GM19467 (cell line): ENCODE measurements at regions not wholly inside any gene's neighbourhood (a gene's known extent, or its start where the extent isn't known, plus 50 kb on each side); places are given as distances from the start of the nearest gene placed in this dataset.

Experiments used
- ATAC-seq: cut with Tn5 transposase; IDR thresholded peaks from one replicate; pipeline ENCODE4 v1.9.1; 2021; ENCODE audit warnings: mild to moderate bottlenecking, moderate library complexity; ENCODE audit not compliant: unreplicated experiment

GRCh38 chr13:63041640-63042414 lies 1626.2 kb upstream of the PCDH20 start:
- ATAC-seq, result no peak

GRCh38 chr13:63026285-63026797 lies 1610.7 kb upstream of the PCDH20 start:
- no peak for ATAC-seq

- ATAC-seq, result no peak
These were observed 1610.1 kb upstream of the PCDH20 start for GRCh38 chr13:63025741-63026140.

GRCh38 chr13:63024458-63024857 lies 1608.8 kb upstream of the PCDH20 start:
- ATAC-seq, result no peak

- no peak for ATAC-seq
These were observed 1596.3 kb upstream of the PCDH20 start for GRCh38 chr13:63011996-63012395.

- ATAC-seq, result no peak
These were observed 1594.5 kb upstream of the PCDH20 start for GRCh38 chr13:63010072-63010658.

- no peak for ATAC-seq
These were observed 1590.0 kb upstream of the PCDH20 start for GRCh38 chr13:63005625-63006024.

- ATAC-seq, result no peak
These were observed 1582.0 kb upstream of the PCDH20 start for GRCh38 chr13:62997696-62998095.

GRCh38 chr13:62997038-62997599 lies 1581.5 kb upstream of the PCDH20 start:
- ATAC-seq, result no peak

GRCh38 chr13:62973804-62974203 lies 1558.2 kb upstream of the PCDH20 start:
- no peak for ATAC-seq

- no peak for ATAC-seq
These were observed 1548.9 kb upstream of the PCDH20 start for GRCh38 chr13:62964522-62964921.

GRCh38 chr13:62960723-62961122 lies 1545.1 kb upstream of the PCDH20 start:
- ATAC-seq, result no peak

GRCh38 chr13:62933809-62934208 lies 1518.2 kb upstream of the PCDH20 start:
- ATAC-seq, result no peak

GRCh38 chr13:62932256-62932883 lies 1516.7 kb upstream of the PCDH20 start:
- no peak for ATAC-seq

GRCh38 chr13:62931853-62932252 lies 1516.2 kb upstream of the PCDH20 start:
- ATAC-seq, result no peak

- ATAC-seq, result no peak
These were observed 1508.7 kb upstream of the PCDH20 start for GRCh38 chr13:62924395-62924794.

- no peak for ATAC-seq
These were observed 1504.5 kb upstream of the PCDH20 start for GRCh38 chr13:62920159-62920558.

GRCh38 chr13:62919491-62919890 lies 1503.8 kb upstream of the PCDH20 start:
- no peak for ATAC-seq

- ATAC-seq, result no peak
These were observed 1495.0 kb upstream of the PCDH20 start for GRCh38 chr13:62910541-62911060.

- no peak for ATAC-seq
These were observed 1492.7 kb upstream of the PCDH20 start for GRCh38 chr13:62908321-62908720.

GRCh38 chr13:62906896-62907295 lies 1491.2 kb upstream of the PCDH20 start:
- ATAC-seq, result no peak
